Mesendoderm (in vitro differentiated cells): ENCODE measurements at regions not wholly inside any gene's neighbourhood (a gene's known extent, or its start where the extent isn't known, plus 50 kb on each side); places are given as distances from the start of the nearest gene placed in this dataset.
"Not testable (repeated sequence)": the region's sequence is repeated elsewhere in the genome, so short reads cannot be mapped to it uniquely, and the experiment has no call there.

Experiments used
- DNase-seq: peaks from one replicate; pipeline ENCODE4 v3.0.0; 2013
- H2AK5ac ChIP-seq: 2 replicates; pipeline ENCODE4 v1.6.1; 2013; ENCODE audit warnings: low read length, inconsistent platforms
- H2BK120ac ChIP-seq: 2 replicates; pipeline ENCODE4 v1.6.1; 2013; ENCODE audit warnings: low read depth, mild to moderate bottlenecking, low read length, moderate library complexity, mixed read lengths
- H2BK15ac ChIP-seq: replicated peaks from 2 replicates; pipeline ENCODE4 v1.6.1; 2013; ENCODE audit warnings: low read depth, mild to moderate bottlenecking, moderate library complexity
- H2BK5ac ChIP-seq: 2 replicates; pipeline ENCODE4 v1.6.1; 2013; ENCODE audit warnings: low read length, inconsistent platforms
- H3K18ac ChIP-seq: 2 replicates; pipeline ENCODE4 v1.6.1; 2013; ENCODE audit warnings: mild to moderate bottlenecking, low read length, mixed read lengths
- H3K23ac ChIP-seq: one replicate; pipeline ENCODE4 v1.6.1; 2013; ENCODE audit warnings: low read length
- H3K27ac ChIP-seq: 2 replicates; pipeline ENCODE4 v1.5.1; 2013; ENCODE audit warnings: low read depth, mild to moderate bottlenecking, inconsistent platforms, low read length, moderate library complexity
- H3K27me3 ChIP-seq: 2 replicates; pipeline ENCODE4 v1.6.1; 2013; ENCODE audit warnings: low read length, control low read depth, mild to moderate bottlenecking, inconsistent platforms; ENCODE audit not compliant: insufficient read depth, poor library complexity
- H3K36me3 ChIP-seq: 2 replicates; pipeline ENCODE4 v1.6.1; 2013; ENCODE audit warnings: low read length, inconsistent platforms; ENCODE audit not compliant: control insufficient read depth, insufficient read depth
- H3K4ac ChIP-seq: one replicate; pipeline ENCODE4 v1.6.1; 2013; ENCODE audit warnings: low read depth, mild to moderate bottlenecking, low read length, moderate library complexity
- H3K4me1 ChIP-seq: 2 replicates; pipeline ENCODE4 v1.6.1; 2013; ENCODE audit warnings: low read depth, low read length, inconsistent platforms; ENCODE audit not compliant: control insufficient read depth
- H3K4me2 ChIP-seq: 2 replicates; pipeline ENCODE4 v1.6.1; 2013; ENCODE audit warnings: low read length
- H3K4me3 ChIP-seq: 2 replicates; pipeline ENCODE4 v1.5.1; 2013; ENCODE audit warnings: mild to moderate bottlenecking, low read length
- H3K56ac ChIP-seq: one replicate; pipeline ENCODE4 v1.6.1; 2013; ENCODE audit warnings: low read length
- H3K79me1 ChIP-seq: 2 replicates; pipeline ENCODE4 v1.6.1; 2013; ENCODE audit warnings: low read length, inconsistent platforms
- H3K79me2 ChIP-seq: 2 replicates; pipeline ENCODE4 v1.6.1; 2013; ENCODE audit warnings: mild to moderate bottlenecking, low read length; ENCODE audit not compliant: control insufficient read depth, insufficient read depth
- H3K9ac ChIP-seq: 2 replicates; pipeline ENCODE4 v1.6.1; 2013; ENCODE audit warnings: low read length, inconsistent platforms
- H4K5ac ChIP-seq: one replicate; pipeline ENCODE4 v1.6.1; 2013; ENCODE audit warnings: low read length
- H4K8ac ChIP-seq: one replicate; pipeline ENCODE4 v1.6.1; 2013; ENCODE audit warnings: low read depth, mild to moderate bottlenecking, control low read depth, low read length, moderate library complexity
- WGBS: extraction: QIAGEN DNeasy Blood & Tissue Kit; methylation state at CpG from one replicate; pipeline ENCODE4 v1.1.7; 2013; ENCODE audit warnings: low lambda C conversion rate, missing lambda C conversion rate; ENCODE audit not compliant: insufficient coverage; ENCODE audit errors: extremely low coverage; 5-methylcytosine and 5-hydroxymethylcytosine counted together

- H3K18ac ChIP-seq, H3K9ac ChIP-seq, H3K27ac ChIP-seq, H3K56ac ChIP-seq, H3K4me1 ChIP-seq, H2AK5ac ChIP-seq, H3K4ac ChIP-seq, H4K8ac ChIP-seq, H3K4me2 ChIP-seq, H2BK120ac ChIP-seq, H3K27me3 ChIP-seq, H4K5ac ChIP-seq, H3K4me3 ChIP-seq, H3K79me1 ChIP-seq, H3K36me3 ChIP-seq, DNase-seq, H2BK5ac ChIP-seq, H3K23ac ChIP-seq, H3K79me2 ChIP-seq, H2BK15ac ChIP-seq: not testable (repeated sequence)
- no CpG with 5 or more reads among the region's 1 CpG for WGBS
Measured at GRCh38 chr4:138332415-138332814, 90.3 kb upstream of the SLC7A11 start.

GRCh38 chr4:138330531-138330930 lies 88.4 kb upstream of the SLC7A11 start:
- H3K27ac ChIP-seq, result no peak overlapping the region
- H3K79me1 ChIP-seq, result no peaks in the 10 kb centered on the region
- H3K18ac ChIP-seq, result no peak overlapping the region
- no peak overlapping the region for H3K4ac ChIP-seq
- H3K4me3 ChIP-seq, result no peak overlapping the region
- DNase-seq, result peak; percentile 56
- no peak overlapping the region for H3K23ac ChIP-seq
- H3K4me1 ChIP-seq, result no peaks in the 10 kb centered on the region
- WGBS, result no CpG with 5 or more reads among the region's 2 CpGs
- no peaks in the 10 kb centered on the region for H3K79me2 ChIP-seq
- no peak overlapping the region for H2BK15ac ChIP-seq
- no peaks in the 10 kb centered on the region for H3K36me3 ChIP-seq
- H2AK5ac ChIP-seq, result no peak overlapping the region
- H2BK120ac ChIP-seq, result no peak overlapping the region
- H2BK5ac ChIP-seq, result no peak overlapping the region
- no peak overlapping the region for H3K9ac ChIP-seq
- H4K8ac ChIP-seq, result no peak overlapping the region
- H3K27me3 ChIP-seq, result no peaks in the 10 kb centered on the region
- H3K56ac ChIP-seq, result no peak overlapping the region
- no peak overlapping the region for H4K5ac ChIP-seq
- H3K4me2 ChIP-seq, result no peak overlapping the region

GRCh38 chr4:138329506-138330070 lies 87.4 kb upstream of the SLC7A11 start:
- Histone ChIP-seq H4K5ac (no peak overlapping the region), H3K9ac (no peak overlapping the region), H3K27ac (no peak overlapping the region), H3K4me2 (no peak overlapping the region), H3K4me3 (no peak overlapping the region), H3K23ac (no peak overlapping the region), H3K4me1 (no peaks in the 10 kb centered on the region), H3K27me3 (no peaks in the 10 kb centered on the region), H3K36me3 (no peaks in the 10 kb centered on the region), H2AK5ac (no peak overlapping the region), H3K18ac (no peak overlapping the region), H3K4ac (no peak overlapping the region), H3K79me2 (no peaks in the 10 kb centered on the region), H4K8ac (no peak overlapping the region), H3K56ac (no peak overlapping the region), H2BK120ac (no peak overlapping the region), H3K79me1 (no peaks in the 10 kb centered on the region), H2BK15ac (no peak overlapping the region), H2BK5ac (no peak overlapping the region)
- no peak for DNase-seq
- WGBS, result no CpG with 5 or more reads among the region's 6 CpGs

- no peak overlapping the region for H2BK5ac ChIP-seq
- no peaks in the 10 kb centered on the region for H3K27me3 ChIP-seq
- no peak overlapping the region for H3K18ac ChIP-seq
- H3K79me2 ChIP-seq, result no peaks in the 10 kb centered on the region
- no peak overlapping the region for H2AK5ac ChIP-seq
- H3K27ac ChIP-seq, result no peak overlapping the region
- H2BK120ac ChIP-seq, result no peak overlapping the region
- H3K4me1 ChIP-seq, result no peaks in the 10 kb centered on the region
- no peak overlapping the region for H3K4ac ChIP-seq
- no peak overlapping the region for H4K8ac ChIP-seq
- no peak overlapping the region for H3K56ac ChIP-seq
- no peak overlapping the region for H3K4me3 ChIP-seq
- H3K36me3 ChIP-seq, result no peaks in the 10 kb centered on the region
- no peak for DNase-seq
- H2BK15ac ChIP-seq, result no peak overlapping the region
- no peak overlapping the region for H4K5ac ChIP-seq
- no peak overlapping the region for H3K4me2 ChIP-seq
- H3K79me1 ChIP-seq, result no peaks in the 10 kb centered on the region
- no peak overlapping the region for H3K9ac ChIP-seq
- WGBS, result no CpG with 5 or more reads among the region's 1 CpG
- H3K23ac ChIP-seq, result no peak overlapping the region
Measured at GRCh38 chr4:138327338-138327737, 85.2 kb upstream of the SLC7A11 start.

- H4K5ac ChIP-seq, result no peak overlapping the region
Measured at GRCh38 chr4:138320831-138321230, 78.7 kb upstream of the SLC7A11 start.

GRCh38 chr4:138320030-138320429 lies 77.9 kb upstream of the SLC7A11 start:
- Histone ChIP-seq H3K79me2 (no peaks in the 10 kb centered on the region), H3K4me1 (no peaks in the 10 kb centered on the region)
- no CpG with 5 or more reads among the region's 1 CpG for WGBS

More at GRCh38 chr4:138320831-138321230, 78.7 kb upstream of the SLC7A11 start:
- H3K9ac ChIP-seq, result no peak overlapping the region
- no peak overlapping the region for H3K4me2 ChIP-seq
- H3K79me1 ChIP-seq, result no peaks in the 10 kb centered on the region
- no peak overlapping the region for H2BK120ac ChIP-seq
- no peak overlapping the region for H3K56ac ChIP-seq
- H3K27ac ChIP-seq, result no peak overlapping the region
- no peaks in the 10 kb centered on the region for H3K79me2 ChIP-seq
- H3K4me1 ChIP-seq, result no peaks in the 10 kb centered on the region
- no peaks in the 10 kb centered on the region for H3K27me3 ChIP-seq
- no peak overlapping the region for H2AK5ac ChIP-seq
- H3K23ac ChIP-seq, result no peak overlapping the region
- WGBS, result no CpG with 5 or more reads among the region's 1 CpG
- H3K4me3 ChIP-seq, result no peak overlapping the region
- no peaks in the 10 kb centered on the region for H3K36me3 ChIP-seq
- H2BK15ac ChIP-seq, result no peak overlapping the region
- no peak overlapping the region for H4K8ac ChIP-seq
- DNase-seq, result no peak
- H3K18ac ChIP-seq, result no peak overlapping the region
- H2BK5ac ChIP-seq, result no peak overlapping the region
- H3K4ac ChIP-seq, result no peak overlapping the region

More at GRCh38 chr4:138320030-138320429, 77.9 kb upstream of the SLC7A11 start:
- Histone ChIP-seq H3K9ac (no peak overlapping the region), H2BK15ac (no peak overlapping the region), H3K36me3 (no peaks in the 10 kb centered on the region), H2BK120ac (no peak overlapping the region), H3K4ac (no peak overlapping the region), H3K56ac (no peak overlapping the region), H4K5ac (no peak overlapping the region), H3K23ac (no peak overlapping the region), H3K4me2 (no peak overlapping the region), H3K27ac (no peak overlapping the region), H3K79me1 (no peaks in the 10 kb centered on the region), H2BK5ac (no peak overlapping the region), H4K8ac (no peak overlapping the region), H3K27me3 (no peaks in the 10 kb centered on the region), H2AK5ac (no peak overlapping the region), H3K4me3 (no peak overlapping the region), H3K18ac (no peak overlapping the region)
- no peak for DNase-seq
